ENCODE measurements at regions not wholly inside any gene's neighbourhood (a gene's known extent, or its start where the extent isn't known, plus 50 kb on each side); places are given as distances from the start of the nearest gene placed in this dataset.

GRCh38 chr1:114290776-114291175 is 137.1 kb upstream of the SYT6 start:
- ATAC-seq: no peak
- Histone ChIP-seq H3K79me2 (ENCODE audit: low read length) (no peaks in the 10 kb centered on the region), H3F3A (ENCODE audit: low read length, unreplicated experiment) (no peaks in the 10 kb centered on the region), H4K20me1 (ENCODE audit: low read length) (no peaks in the 10 kb centered on the region), H3K4me1 (ENCODE audit: insufficient read depth, low read length) (no peaks in the 10 kb centered on the region), H3K4me3 (ENCODE audit: low read length) (no peak overlapping the region), H3K36me3 (ENCODE audit: low read depth, low read length) (no peaks in the 10 kb centered on the region), H2AFZ (ENCODE audit: low read length) (no peak overlapping the region), H3K9ac (ENCODE audit: low read length) (no peak overlapping the region), H3K27me3 (ENCODE audit: low read length) (peaks cover 46% of the 10 kb centered on the region; the same call in 1 of the 2 replicates), H3K9me3 (ENCODE audit: low read length) (no peaks in the 10 kb centered on the region), H3K4me2 (ENCODE audit: low read length) (no peak overlapping the region), H3K27ac (ENCODE audit: low read length) (no peak overlapping the region), H3K9me2 (replicated peaks; ENCODE audit: low read length) (no peaks in the 10 kb centered on the region)
- ChIA-PET POLR2A (ENCODE audit: unreplicated experiment) (no interaction called here), CTCF (no interaction called here)
- intact Hi-C loops (cut with micrococcal nuclease): no loop called here
- BruUV-seq (replicated peaks): no TSS peak
- TF ChIP-seq EZH2phosphoT487 (IDR thresholded peaks at IDR 0.05; ENCODE audit: borderline replicate concordance, low read length) (no peak), EZH2 (IDR thresholded peaks at IDR 0.05; ENCODE audit: low read length, unreplicated experiment) (no peak)
- TF ChIP-seq, protein P1, sequence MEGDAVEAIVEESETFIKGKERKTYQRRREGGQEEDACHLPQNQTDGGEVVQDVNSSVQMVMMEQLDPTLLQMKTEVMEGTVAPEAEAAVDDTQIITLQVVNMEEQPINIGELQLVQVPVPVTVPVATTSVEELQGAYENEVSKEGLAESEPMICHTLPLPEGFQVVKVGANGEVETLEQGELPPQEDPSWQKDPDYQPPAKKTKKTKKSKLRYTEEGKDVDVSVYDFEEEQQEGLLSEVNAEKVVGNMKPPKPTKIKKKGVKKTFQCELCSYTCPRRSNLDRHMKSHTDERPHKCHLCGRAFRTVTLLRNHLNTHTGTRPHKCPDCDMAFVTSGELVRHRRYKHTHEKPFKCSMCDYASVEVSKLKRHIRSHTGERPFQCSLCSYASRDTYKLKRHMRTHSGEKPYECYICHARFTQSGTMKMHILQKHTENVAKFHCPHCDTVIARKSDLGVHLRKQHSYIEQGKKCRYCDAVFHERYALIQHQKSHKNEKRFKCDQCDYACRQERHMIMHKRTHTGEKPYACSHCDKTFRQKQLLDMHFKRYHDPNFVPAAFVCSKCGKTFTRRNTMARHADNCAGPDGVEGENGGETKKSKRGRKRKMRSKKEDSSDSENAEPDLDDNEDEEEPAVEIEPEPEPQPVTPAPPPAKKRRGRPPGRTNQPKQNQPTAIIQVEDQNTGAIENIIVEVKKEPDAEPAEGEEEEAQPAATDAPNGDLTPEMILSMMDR (conservative IDR thresholded peaks at IDR 0.05; ENCODE audit: low read depth, low read length): no peak
- DNase-seq: no peak

GRCh38 chr1:114290341-114290740 is 136.7 kb upstream of the SYT6 start:
- Histone ChIP-seq H3K79me2 (ENCODE audit: low read length) (no peaks in the 10 kb centered on the region), H4K20me1 (ENCODE audit: low read length) (no peaks in the 10 kb centered on the region), H2AFZ (ENCODE audit: low read length) (no peak overlapping the region), H3K36me3 (ENCODE audit: low read depth, low read length) (no peaks in the 10 kb centered on the region), H3K27me3 (ENCODE audit: low read length) (peaks cover 47% of the 10 kb centered on the region; the same call in 1 of the 2 replicates), H3K4me3 (ENCODE audit: low read length) (no peak overlapping the region), H3K4me1 (ENCODE audit: insufficient read depth, low read length) (no peaks in the 10 kb centered on the region), H3K9ac (ENCODE audit: low read length) (no peak overlapping the region), H3F3A (ENCODE audit: low read length, unreplicated experiment) (no peaks in the 10 kb centered on the region), H3K27ac (ENCODE audit: low read length) (no peak overlapping the region), H3K9me3 (ENCODE audit: low read length) (no peaks in the 10 kb centered on the region), H3K4me2 (ENCODE audit: low read length) (no peak overlapping the region), H3K9me2 (replicated peaks; ENCODE audit: low read length) (no peaks in the 10 kb centered on the region)
- POLR2A ChIA-PET (ENCODE audit: unreplicated experiment): no interaction called here
- DNase-seq (no peak), ATAC-seq (no peak)
- BruUV-seq (replicated peaks): no TSS peak
- CTCF ChIA-PET: no interaction called here
- TF ChIP-seq, protein P1 (conservative IDR thresholded peaks at IDR 0.05; ENCODE audit: low read depth, low read length): no peak
- TF ChIP-seq EZH2phosphoT487 (IDR thresholded peaks at IDR 0.05; ENCODE audit: borderline replicate concordance, low read length): no peak
- TF ChIP-seq EZH2 (IDR thresholded peaks at IDR 0.05; ENCODE audit: low read length, unreplicated experiment): no peak
- intact Hi-C loops (cut with micrococcal nuclease): no loop called here

GRCh38 chr1:114289824-114290223 is 136.2 kb upstream of the SYT6 start:
- no peak for DNase-seq
- intact Hi-C loops (cut with micrococcal nuclease): loop anchor here (10.0 kb wide), 1 partner anchor 455 kb away; no protein-coding TSS in a partner anchor
- H3K9me2 ChIP-seq (replicated peaks; ENCODE audit: low read length): no peaks in the 10 kb centered on the region
- H4K20me1 ChIP-seq (ENCODE audit: low read length): no peaks in the 10 kb centered on the region
- H3K9ac ChIP-seq (ENCODE audit: low read length): no peak overlapping the region
- H3K4me1 ChIP-seq (ENCODE audit: insufficient read depth, low read length): no peaks in the 10 kb centered on the region
- no peak for ATAC-seq
- CTCF ChIA-PET: interaction anchor here (0.7 kb wide), 1 partner anchor 314 kb away, joined by 3 read pairs; no protein-coding TSS in a partner anchor
- no peak for TF ChIP-seq EZH2phosphoT487 (IDR thresholded peaks at IDR 0.05; ENCODE audit: borderline replicate concordance, low read length)
- TF ChIP-seq, protein P1 (conservative IDR thresholded peaks at IDR 0.05; ENCODE audit: low read depth, low read length): no peak
- no peak for TF ChIP-seq EZH2 (IDR thresholded peaks at IDR 0.05; ENCODE audit: low read length, unreplicated experiment)
- H3K27ac ChIP-seq (ENCODE audit: low read length): no peak overlapping the region
- H3K27me3 ChIP-seq (ENCODE audit: low read length): peaks cover 49% of the 10 kb centered on the region
- no TSS peak for BruUV-seq (replicated peaks)
- no peaks in the 10 kb centered on the region for H3F3A ChIP-seq (ENCODE audit: low read length, unreplicated experiment)
- no peaks in the 10 kb centered on the region for H3K79me2 ChIP-seq (ENCODE audit: low read length)
- no peaks in the 10 kb centered on the region for H3K36me3 ChIP-seq (ENCODE audit: low read depth, low read length)
- POLR2A ChIA-PET (ENCODE audit: unreplicated experiment): no interaction called here
- H3K4me2 ChIP-seq (ENCODE audit: low read length): no peak overlapping the region
- H2AFZ ChIP-seq (ENCODE audit: low read length): no peak overlapping the region
- no peak overlapping the region for H3K4me3 ChIP-seq (ENCODE audit: low read length)
- no peaks in the 10 kb centered on the region for H3K9me3 ChIP-seq (ENCODE audit: low read length)
